Neural progenitor cell (in vitro differentiated cells): ENCODE measurements at regions not wholly inside any gene's neighbourhood (a gene's known extent, or its start where the extent isn't known, plus 50 kb on each side); places are given as distances from the start of the nearest gene placed in this dataset.

ENCODE experiments used
- DNase-seq: peaks from one replicate; pipeline ENCODE4 v3.0.0-alpha.2; 2016; ENCODE audit warnings: low spot score
- H2AFZ ChIP-seq: fragments of 200-600 bp; sonication (generic); replicated peaks from 2 replicates; pipeline ENCODE4 v1.6.1; 2016; ENCODE audit warnings: antibody characterized with exemption
- H3F3A ChIP-seq: fragments of 200-600 bp; sonication (generic); 2 replicates; pipeline ENCODE4 v1.6.1; 2016; ENCODE audit warnings: antibody characterized with exemption, low read depth
- H3K27ac ChIP-seq: fragments of 200-600 bp; sonication (generic); 2 replicates; pipeline ENCODE4 v1.5.1; 2016; ENCODE audit warnings: mild to moderate bottlenecking
- H3K27me3 ChIP-seq: fragments of 200-600 bp; sonication (generic); 2 replicates; pipeline ENCODE4 v1.6.1; 2016; ENCODE audit warnings: mild to moderate bottlenecking, moderate library complexity
- H3K36me3 ChIP-seq: fragments of 200-600 bp; sonication (generic); 2 replicates; pipeline ENCODE4 v1.5.1; 2016
- H3K4me1 ChIP-seq: fragments of 200-600 bp; sonication (generic); 2 replicates; pipeline ENCODE4 v1.6.1; 2016; ENCODE audit warnings: mixed run types
- H3K4me2 ChIP-seq: fragments of 200-600 bp; sonication (generic); 2 replicates; pipeline ENCODE4 v1.6.1; 2016
- H3K4me3 ChIP-seq: fragments of 200-600 bp; sonication (generic); 2 replicates; pipeline ENCODE4 v1.5.1; 2016
- H3K79me2 ChIP-seq: fragments of 200-600 bp; sonication (generic); 2 replicates; pipeline ENCODE4 v1.6.1; 2016; ENCODE audit warnings: low read depth
- H3K9ac ChIP-seq: fragments of 200-600 bp; sonication (generic); 2 replicates; pipeline ENCODE4 v1.6.1; 2016
- H3K9me3 ChIP-seq: fragments of 200-600 bp; sonication (generic); 2 replicates; pipeline ENCODE4 v1.5.1; 2016; ENCODE audit warnings: low read depth
- H4K20me1 ChIP-seq: fragments of 200-600 bp; sonication (generic); 2 replicates; pipeline ENCODE4 v1.6.1; 2016; ENCODE audit warnings: low read depth
- H3K27ac Mint-ChIP-seq: 3 replicates; pipeline ENCODE4 v1.8.0; 2021; ENCODE audit warnings: mixed read lengths
- H3K27me3 Mint-ChIP-seq: 2 replicates; pipeline ENCODE4 v1.8.0; 2022; ENCODE audit warnings: low read depth, mild to moderate bottlenecking, inconsistent platforms, moderate library complexity, mixed read lengths; ENCODE audit not compliant: insufficient read depth
- H3K36me3 Mint-ChIP-seq: 3 replicates; pipeline ENCODE4 v1.8.0; 2021; ENCODE audit warnings: mixed read lengths
- H3K4me1 Mint-ChIP-seq: 3 replicates; pipeline ENCODE4 v1.8.0; 2021; ENCODE audit warnings: mixed read lengths
- H3K4me3 Mint-ChIP-seq: 3 replicates; pipeline ENCODE4 v1.8.0; 2021; ENCODE audit warnings: mild to moderate bottlenecking, moderate library complexity, mixed read lengths
- H3K9me3 Mint-ChIP-seq: 3 replicates; pipeline ENCODE4 v1.8.0; 2020; ENCODE audit warnings: mixed read lengths
- CTCF ChIP-seq: fragments of 200-600 bp; sonication (generic); IDR thresholded peaks from 2 replicates; pipeline ENCODE4 v1.5.1; 2017; ENCODE audit warnings: antibody characterized with exemption, mild to moderate bottlenecking
- EZH2 ChIP-seq: fragments of 200-600 bp; sonication (generic); IDR thresholded peaks from 2 replicates; pipeline ENCODE4 v1.6.1; 2017; ENCODE audit warnings: antibody characterized with exemption, mild to moderate bottlenecking, moderate library complexity
- EZH2phosphoT487 ChIP-seq: fragments of 200-600 bp; sonication (generic); IDR thresholded peaks from 2 replicates; pipeline ENCODE4 v1.6.1; 2017; ENCODE audit warnings: antibody characterized with exemption

GRCh38 chr6:81128671-81129070 lies 623.8 kb downstream of the TENT5A start:
- TF ChIP-seq CTCF (no peak), EZH2phosphoT487 (no peak), EZH2 (no peak)
- no peak overlapping the region for H3K4me3 Mint-ChIP-seq

GRCh38 chr6:81126150-81126549 lies 626.3 kb downstream of the TENT5A start:
- no peak overlapping the region for H3K4me2 ChIP-seq
- H3K79me2 ChIP-seq = no peaks in the 10 kb centered on the region
- no peak overlapping the region for H3K4me3 Mint-ChIP-seq

More at GRCh38 chr6:81128671-81129070, 623.8 kb downstream of the TENT5A start:
- Mint-ChIP-seq H3K27me3 (no peaks in the 10 kb centered on the region), H3K36me3 (no peaks in the 10 kb centered on the region), H3K4me1 (no peaks in the 10 kb centered on the region), H3K9me3 (no peaks in the 10 kb centered on the region), H3K27ac (no peak overlapping the region)
- H3K36me3 ChIP-seq = no peaks in the 10 kb centered on the region
- DNase-seq = no peak
- H3K9me3 ChIP-seq = no peaks in the 10 kb centered on the region
- H3K4me1 ChIP-seq = no peaks in the 10 kb centered on the region
- H2AFZ ChIP-seq = no peak overlapping the region
- no peak overlapping the region for H3K27ac ChIP-seq
- H3F3A ChIP-seq = no peaks in the 10 kb centered on the region
- H3K4me3 ChIP-seq = no peak overlapping the region
- no peaks in the 10 kb centered on the region for H3K79me2 ChIP-seq
- H4K20me1 ChIP-seq = no peaks in the 10 kb centered on the region
- H3K9ac ChIP-seq = no peak overlapping the region
- no peak overlapping the region for H3K4me2 ChIP-seq
- no peaks in the 10 kb centered on the region for H3K27me3 ChIP-seq

GRCh38 chr6:81120280-81120679 lies 632.2 kb downstream of the TENT5A start:
- Histone ChIP-seq H3K27me3 (no peaks in the 10 kb centered on the region), H3K9me3 (no peaks in the 10 kb centered on the region), H2AFZ (no peak overlapping the region), H3K4me2 (no peak overlapping the region), H3K36me3 (peaks cover 5% of the 10 kb centered on the region), H4K20me1 (no peaks in the 10 kb centered on the region), H3K9ac (no peak overlapping the region), H3K79me2 (no peaks in the 10 kb centered on the region), H3K4me1 (no peaks in the 10 kb centered on the region), H3F3A (no peaks in the 10 kb centered on the region), H3K4me3 (no peak overlapping the region), H3K27ac (no peak overlapping the region)
- H3K27ac Mint-ChIP-seq = no peak overlapping the region
- H3K4me3 Mint-ChIP-seq = no peak overlapping the region
- H3K9me3 Mint-ChIP-seq = peaks cover 7% of the 10 kb centered on the region
- no peak for TF ChIP-seq CTCF
- no peak for TF ChIP-seq EZH2
- no peak for TF ChIP-seq EZH2phosphoT487
- DNase-seq = no peak
- no peaks in the 10 kb centered on the region for H3K4me1 Mint-ChIP-seq
- no peaks in the 10 kb centered on the region for H3K36me3 Mint-ChIP-seq
- no peaks in the 10 kb centered on the region for H3K27me3 Mint-ChIP-seq

More at GRCh38 chr6:81126150-81126549, 626.3 kb downstream of the TENT5A start:
- no peaks in the 10 kb centered on the region for H3K27me3 Mint-ChIP-seq
- no peaks in the 10 kb centered on the region for H3K4me1 ChIP-seq
- no peaks in the 10 kb centered on the region for H3K4me1 Mint-ChIP-seq
- H3K27me3 ChIP-seq = no peaks in the 10 kb centered on the region
- no peak overlapping the region for H2AFZ ChIP-seq
- no peak for DNase-seq
- no peaks in the 10 kb centered on the region for H3F3A ChIP-seq
- H3K4me3 ChIP-seq = no peak overlapping the region
- no peaks in the 10 kb centered on the region for H3K36me3 ChIP-seq
- H3K27ac Mint-ChIP-seq = no peak overlapping the region
- H4K20me1 ChIP-seq = no peaks in the 10 kb centered on the region
- no peaks in the 10 kb centered on the region for H3K36me3 Mint-ChIP-seq
- H3K9me3 Mint-ChIP-seq = no peaks in the 10 kb centered on the region
- no peak overlapping the region for H3K9ac ChIP-seq
- H3K9me3 ChIP-seq = no peaks in the 10 kb centered on the region
- TF ChIP-seq EZH2phosphoT487 = no peak
- no peak for TF ChIP-seq EZH2
- TF ChIP-seq CTCF = no peak
- H3K27ac ChIP-seq = no peak overlapping the region
